Transverse colon (tissue), 4 donors: ENCODE measurements at regions not wholly inside any gene's neighbourhood (a gene's known extent, or its start where the extent isn't known, plus 50 kb on each side); places are given as distances from the start of the nearest gene placed in this dataset.
A peak's percentile ranks its signal among the peaks of the same experiment; 100 is the strongest.

Source experiments
- DNase-seq: peaks from one replicate; pipeline ENCODE4 v3.0.0-alpha.2; 2019
- H3K27ac ChIP-seq, 4 donors: fragments of 200-600 bp; sonication (generic); 2 replicates each; pipeline ENCODE4 v1.5.1; 2016 to 2018; ENCODE audit warnings: inconsistent platforms in 4 of 4
- H3K27me3 ChIP-seq: fragments of 200-600 bp; sonication (generic); 2 replicates; pipeline ENCODE4 v1.5.1; 2017; ENCODE audit warnings: inconsistent platforms
- H3K36me3 ChIP-seq, 4 donors: fragments of 200-600 bp; sonication (generic); 2 replicates each; pipeline ENCODE4 v1.5.1; 2017 to 2019; ENCODE audit warnings: inconsistent platforms in 4 of 4
- H3K4me1 ChIP-seq, 4 donors: fragments of 200-600 bp; sonication (generic); 2 replicates each; pipeline ENCODE4 v1.5.1; 2017 to 2020; ENCODE audit warnings: inconsistent platforms in 4 of 4
- H3K4me3 ChIP-seq, 4 donors: fragments of 200-600 bp; sonication (generic); 1 replicate in 1 of 4; 2 replicates in 3 of 4; pipeline versions ENCODE4 v1.5.1 to v1.6.1; 2017 to 2019; ENCODE audit warnings: inconsistent platforms in 4 of 4
- H3K9me3 ChIP-seq, 2 donors: fragments of 200-600 bp; sonication (generic); 2 replicates each; pipeline ENCODE4 v1.5.1; 2017 to 2019; ENCODE audit warnings: inconsistent platforms in 2 of 2
- EP300 ChIP-seq: sonication (generic); formaldehyde crosslinking; IDR thresholded peaks from one replicate; pipeline ENCODE4 v1.6.1; 2017; ENCODE audit warnings: antibody characterized with exemption, low read depth
- POLR2A ChIP-seq: fragments of 450-650 bp; IDR thresholded peaks from one replicate; pipeline ENCODE4 v1.6.1; 2016; ENCODE audit warnings: antibody characterized with exemption, mild to moderate bottlenecking, moderate library complexity
- POLR2AphosphoS5 ChIP-seq, 3 donors: sonication (generic); formaldehyde crosslinking; IDR thresholded peaks; one replicate each; pipeline ENCODE4 v1.6.1; 2016; ENCODE audit warnings: antibody characterized with exemption in 3 of 3
- WGBS, 2 donors: methylation state at CpG; one replicate each; pipeline ENCODE4 v1.1.5; 2018; ENCODE audit warnings: low coverage in 1 of 2; 5-methylcytosine and 5-hydroxymethylcytosine counted together
- in situ Hi-C, 4 donors: fragments of 200-750 bp; cut with MboI; loops; one replicate each; pipeline versions ENCODE4 v1.15.0 to v1.15.1; 2017; ENCODE audit warnings: low sequenced_read_pairs in 3 of 4, low pct_ligation_motif_present in 1 of 4, low pct_unique_long_range_greater_than_20kb in 1 of 4
- intact Hi-C: fragments of 100-400 bp; cut with DNase I; formaldehyde crosslinking; loops from one replicate; pipeline ENCODE4 v1.15.1; 2023; ENCODE audit warnings: low total_unique reads
- TF ChIP-seq, protein P1 (sequence below), 5 experiments: fragments of 200-600 bp in 3 of 5; fragments of 450-650 bp in 2 of 5; sonication (generic) in 3 of 5; IDR thresholded peaks; 1 replicate in 2 of 5; 2 replicates in 3 of 5; pipeline ENCODE4 v1.5.1; 2016 to 2017; ENCODE audit warnings: antibody characterized with exemption in 5 of 5, inconsistent platforms in 3 of 5, mild to moderate bottlenecking in 2 of 5, moderate library complexity in 1 of 5

- WGBS, 2 donors = 35 to 58% methylated on average over 4 to 6 of the region's 6 CpGs
- Histone ChIP-seq H3K27me3 (no peaks in the 10 kb centered on the region), H3K9me3 (no peaks in the 10 kb centered on the region), H3K4me3 (no peak overlapping the region), H3K36me3 (no peaks in the 10 kb centered on the region), H3K27ac (no peak overlapping the region), H3K4me1 (peaks cover 0 to 6% (median 2%) of the 10 kb centered on the region in 4 donors)
- TF ChIP-seq POLR2AphosphoS5 (IDR thresholded peaks at IDR 0.05) (no peak), EP300 (no peak), POLR2A (no peak)
- TF ChIP-seq, protein P1, sequence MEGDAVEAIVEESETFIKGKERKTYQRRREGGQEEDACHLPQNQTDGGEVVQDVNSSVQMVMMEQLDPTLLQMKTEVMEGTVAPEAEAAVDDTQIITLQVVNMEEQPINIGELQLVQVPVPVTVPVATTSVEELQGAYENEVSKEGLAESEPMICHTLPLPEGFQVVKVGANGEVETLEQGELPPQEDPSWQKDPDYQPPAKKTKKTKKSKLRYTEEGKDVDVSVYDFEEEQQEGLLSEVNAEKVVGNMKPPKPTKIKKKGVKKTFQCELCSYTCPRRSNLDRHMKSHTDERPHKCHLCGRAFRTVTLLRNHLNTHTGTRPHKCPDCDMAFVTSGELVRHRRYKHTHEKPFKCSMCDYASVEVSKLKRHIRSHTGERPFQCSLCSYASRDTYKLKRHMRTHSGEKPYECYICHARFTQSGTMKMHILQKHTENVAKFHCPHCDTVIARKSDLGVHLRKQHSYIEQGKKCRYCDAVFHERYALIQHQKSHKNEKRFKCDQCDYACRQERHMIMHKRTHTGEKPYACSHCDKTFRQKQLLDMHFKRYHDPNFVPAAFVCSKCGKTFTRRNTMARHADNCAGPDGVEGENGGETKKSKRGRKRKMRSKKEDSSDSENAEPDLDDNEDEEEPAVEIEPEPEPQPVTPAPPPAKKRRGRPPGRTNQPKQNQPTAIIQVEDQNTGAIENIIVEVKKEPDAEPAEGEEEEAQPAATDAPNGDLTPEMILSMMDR (IDR thresholded peaks at IDR 0.05) = no peak
- intact Hi-C loops = no loop called here
- no peak for DNase-seq
- in situ Hi-C loops = no loop called here
Observed at GRCh38 chr21:35510957-35511695, 462.0 kb upstream of the RUNX1 start.

- Histone ChIP-seq H3K4me3 (no peak overlapping the region), H3K27ac (no peak overlapping the region), H3K9me3 (no peaks in the 10 kb centered on the region), H3K36me3 (no peaks in the 10 kb centered on the region), H3K4me1 (peaks cover 0 to 6% (median 3%) of the 10 kb centered on the region in 4 donors), H3K27me3 (no peaks in the 10 kb centered on the region)
- DNase-seq = no peak
- intact Hi-C loops (no loop called here), in situ Hi-C loops (no loop called here)
- no peak for TF ChIP-seq POLR2AphosphoS5 (IDR thresholded peaks at IDR 0.05)
- TF ChIP-seq, protein P1 (IDR thresholded peaks at IDR 0.05) = no peak
- WGBS, 2 donors = 90 to 94% methylated on average over 2 of the region's 2 CpGs
Observed at GRCh38 chr21:35510294-35510693, 461.2 kb upstream of the RUNX1 start.

DNA sequence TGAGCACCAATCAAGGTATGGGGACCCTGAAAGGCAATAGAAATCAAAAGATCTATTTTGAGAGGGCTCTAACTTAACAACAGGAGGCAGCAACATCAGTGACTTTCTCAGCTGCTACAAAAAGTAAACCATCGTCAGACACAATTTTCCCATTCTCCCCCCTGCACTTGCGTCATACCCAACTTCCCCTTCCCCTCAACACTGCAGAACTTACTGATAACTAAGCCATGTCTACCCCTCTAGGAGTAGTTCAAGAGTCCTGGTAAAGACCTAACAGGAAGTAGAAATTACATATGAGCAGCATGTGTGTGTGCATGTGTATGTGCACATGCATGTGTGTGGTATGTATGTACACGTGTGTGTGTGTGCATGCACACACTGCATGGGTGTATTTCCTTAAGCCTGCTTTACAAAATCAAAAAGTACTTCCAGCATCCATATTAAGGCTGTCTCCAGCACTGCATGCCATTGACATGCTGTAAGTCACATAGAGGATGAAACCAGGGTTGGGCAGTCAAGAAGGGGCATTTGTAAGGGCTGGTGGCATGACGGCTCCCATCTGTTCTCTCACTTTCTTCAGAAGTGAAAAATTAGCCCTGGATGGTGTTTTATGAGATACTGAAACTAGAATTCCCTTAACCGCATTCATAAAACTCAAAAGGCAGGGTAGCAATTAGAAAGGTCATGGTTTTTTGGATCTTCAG lies 460.1 kb upstream of the RUNX1 start:
- intact Hi-C loops = no loop called here
- WGBS, 2 donors = 70 to 100% methylated on average over 1 to 5 of the region's 5 CpGs
- in situ Hi-C loops = no loop called here
- Histone ChIP-seq H3K4me3 (no peak overlapping the region), H3K27ac (no peak overlapping the region), H3K36me3 (no peaks in the 10 kb centered on the region), H3K4me1 (peaks cover 0 to 10% (median 3%) of the 10 kb centered on the region in 4 donors), H3K27me3 (no peaks in the 10 kb centered on the region), H3K9me3 (no peaks in the 10 kb centered on the region)
- DNase-seq = no peak
- TF ChIP-seq POLR2A (no peak), POLR2AphosphoS5 (IDR thresholded peaks at IDR 0.05) (no peak), EP300 (no peak)
- TF ChIP-seq, protein P1 (IDR thresholded peaks at IDR 0.05) = no peak

DNA sequence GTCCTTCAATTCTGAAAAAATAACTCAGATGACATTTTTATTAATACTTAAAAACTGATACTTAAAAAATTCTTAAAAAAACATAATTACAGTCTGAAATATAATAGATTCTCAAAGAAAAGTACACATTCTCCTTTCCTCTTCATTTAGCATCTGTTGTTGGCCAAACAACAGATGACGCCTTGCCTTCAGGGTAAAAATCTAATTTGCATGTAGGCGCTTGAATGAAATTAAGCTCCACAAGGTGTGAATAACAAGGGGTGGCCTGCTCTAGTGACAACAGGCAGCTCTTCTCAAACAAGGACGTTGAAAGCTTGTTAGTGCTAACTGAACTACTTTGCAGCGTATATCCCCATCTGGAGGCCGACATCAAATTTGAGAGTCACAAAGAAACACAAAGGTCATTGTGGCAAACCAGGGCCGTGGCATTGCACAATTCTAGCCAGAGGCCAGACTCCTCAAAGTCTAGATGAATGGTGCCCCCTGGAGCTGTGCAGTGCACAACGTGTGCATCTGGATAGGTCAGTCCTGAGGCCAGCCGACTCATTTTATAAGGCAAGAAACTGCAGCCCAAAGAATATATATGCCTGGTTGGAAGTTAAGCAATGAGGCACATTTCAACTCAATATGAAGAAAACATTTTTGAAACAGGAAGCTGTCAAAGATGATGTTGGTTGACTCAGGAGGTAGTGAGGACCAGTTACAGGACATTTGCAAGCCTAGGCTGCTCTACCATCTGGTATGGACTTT lies 459.2 kb upstream of the RUNX1 start:
- WGBS, 2 donors = 40 to 62% methylated on average over 1 to 8 of the region's 8 CpGs
- H3K27me3 ChIP-seq = no peaks in the 10 kb centered on the region
- peak; percentile 50 for DNase-seq
- no peak overlapping the region for H3K4me3 ChIP-seq
- no peak overlapping the region for H3K27ac ChIP-seq
- no peaks in the 10 kb centered on the region for H3K9me3 ChIP-seq
- intact Hi-C loops = no loop called here
- peaks cover 0 to 18% (median 3%) of the 10 kb centered on the region in 4 donors for H3K4me1 ChIP-seq
- no peak for TF ChIP-seq POLR2AphosphoS5 (IDR thresholded peaks at IDR 0.05)
- no peak for TF ChIP-seq EP300
- no peak for TF ChIP-seq POLR2A
- TF ChIP-seq, protein P1 (IDR thresholded peaks at IDR 0.05) = no peak
- in situ Hi-C loops = no loop called here
- no peaks in the 10 kb centered on the region for H3K36me3 ChIP-seq
